Upper lobe of right lung (tissue), 1 donor: ENCODE measurements at regions not wholly inside any gene's neighbourhood (a gene's known extent, or its start where the extent isn't known, plus 50 kb on each side); places are given as distances from the start of the nearest gene placed in this dataset.

Experiments used
- ATAC-seq: fragments of 200-7000 bp; cut with Tn5 transposase; one replicate; pipeline ENCODE4 v1.9.1; 2020; ENCODE audit warnings: mild to moderate bottlenecking, moderate library complexity
- DNase-seq: peaks from one replicate; pipeline ENCODE4 v3.0.0-alpha.2; 2020
- H3K27ac ChIP-seq: fragments of 200-600 bp; one replicate; pipeline ENCODE4 v1.8.0; 2022
- H3K27me3 ChIP-seq: fragments of 200-600 bp; one replicate; pipeline ENCODE4 v1.8.0; 2022; ENCODE audit warnings: mild to moderate bottlenecking
- H3K36me3 ChIP-seq: fragments of 200-600 bp; one replicate; pipeline ENCODE4 v1.8.0; 2022
- H3K4me1 ChIP-seq: fragments of 200-600 bp; one replicate; pipeline ENCODE4 v1.8.0; 2022
- H3K4me3 ChIP-seq: fragments of 200-600 bp; one replicate; pipeline ENCODE4 v1.8.0; 2022; ENCODE audit warnings: mild to moderate bottlenecking
- H3K9me3 ChIP-seq: fragments of 200-600 bp; one replicate; pipeline ENCODE4 v1.8.0; 2022
- CTCF ChIP-seq: fragments of 200-600 bp; IDR thresholded peaks from one replicate; pipeline ENCODE4 v1.8.0; 2022; ENCODE audit warnings: antibody characterized with exemption
- intact Hi-C: fragments of 100-400 bp; cut with DNase I; formaldehyde crosslinking; loops from one replicate; pipeline ENCODE4 v1.11.0; 2022
- donor health status: DM: no; HTN: yes; CAD: no; lungs with severe emphysema.

GRCh38 chr1:194709439-194709838 lies 1523.0 kb upstream of the B3GALT2 start:
- intact Hi-C loops = no loop called here
- no peaks in the 10 kb centered on the region for H3K9me3 ChIP-seq
- H3K36me3 ChIP-seq = no peaks in the 10 kb centered on the region
- H3K27me3 ChIP-seq = no peaks in the 10 kb centered on the region
- no peak overlapping the region for H3K27ac ChIP-seq
- no peak for ATAC-seq
- no peak for TF ChIP-seq CTCF
- no peak for DNase-seq
- H3K4me1 ChIP-seq = no peaks in the 10 kb centered on the region
- H3K4me3 ChIP-seq = no peak overlapping the region

GRCh38 chr1:194707074-194707473 lies 1520.7 kb upstream of the B3GALT2 start:
- Histone ChIP-seq H3K4me1 (no peaks in the 10 kb centered on the region), H3K27me3 (no peaks in the 10 kb centered on the region), H3K4me3 (no peak overlapping the region), H3K9me3 (no peaks in the 10 kb centered on the region), H3K27ac (no peak overlapping the region), H3K36me3 (no peaks in the 10 kb centered on the region)
- no peak for ATAC-seq
- no peak for DNase-seq
- intact Hi-C loops = no loop called here
- TF ChIP-seq CTCF = no peak

- ATAC-seq (no peak), DNase-seq (no peak)
- TF ChIP-seq CTCF = no peak
Measured at GRCh38 chr1:194705123-194705854, 1518.9 kb upstream of the B3GALT2 start.

GRCh38 chr1:194698908-194699318 lies 1512.5 kb upstream of the B3GALT2 start:
- no peak for DNase-seq
- intact Hi-C loops = no loop called here

More at GRCh38 chr1:194705123-194705854, 1518.9 kb upstream of the B3GALT2 start:
- no peak overlapping the region for H3K4me3 ChIP-seq
- H3K9me3 ChIP-seq = no peaks in the 10 kb centered on the region
- H3K36me3 ChIP-seq = no peaks in the 10 kb centered on the region
- H3K4me1 ChIP-seq = no peaks in the 10 kb centered on the region
- no peak overlapping the region for H3K27ac ChIP-seq
- intact Hi-C loops = no loop called here
- no peaks in the 10 kb centered on the region for H3K27me3 ChIP-seq

DNA sequence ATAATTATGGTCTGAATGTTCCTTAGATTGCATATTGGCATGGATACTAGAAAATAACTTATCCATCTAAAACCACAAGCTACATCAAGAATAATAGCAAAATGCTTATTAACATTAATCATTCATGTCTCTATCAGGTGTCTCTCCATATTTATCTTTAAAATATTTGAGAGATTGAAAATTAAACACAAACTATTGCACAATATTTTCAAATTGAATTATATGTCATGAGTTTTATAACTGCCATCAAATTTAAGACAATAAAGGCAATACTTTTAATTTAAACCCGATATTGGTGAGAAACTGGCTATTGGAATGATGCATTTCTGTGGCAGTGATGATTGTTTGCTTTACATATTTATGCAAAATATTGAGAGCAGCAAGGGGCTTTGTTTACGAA lies 1506.8 kb upstream of the B3GALT2 start:
- Histone ChIP-seq H3K27me3 (no peaks in the 10 kb centered on the region), H3K36me3 (no peaks in the 10 kb centered on the region), H3K9me3 (no peaks in the 10 kb centered on the region), H3K4me3 (no peak overlapping the region), H3K27ac (no peak overlapping the region), H3K4me1 (no peaks in the 10 kb centered on the region)
- TF ChIP-seq CTCF = no peak
- ATAC-seq (no peak), DNase-seq (no peak)
- intact Hi-C loops = no loop called here

More at GRCh38 chr1:194698908-194699318, 1512.5 kb upstream of the B3GALT2 start:
- Histone ChIP-seq H3K27me3 (no peaks in the 10 kb centered on the region), H3K27ac (no peak overlapping the region), H3K4me3 (no peak overlapping the region), H3K4me1 (no peaks in the 10 kb centered on the region), H3K36me3 (no peaks in the 10 kb centered on the region), H3K9me3 (no peaks in the 10 kb centered on the region)
- TF ChIP-seq CTCF = no peak
- ATAC-seq = no peak
